H9 (cell line): ENCODE measurements at regions not wholly inside any gene's neighbourhood (a gene's known extent, or its start where the extent isn't known, plus 50 kb on each side); places are given as distances from the start of the nearest gene placed in this dataset.

ENCODE experiments used
- DNase-seq: peaks from one replicate; pipeline ENCODE4 v3.0.0-alpha.2; 2017
- H2AFZ ChIP-seq: one replicate; pipeline ENCODE4 v1.6.1; 2013; ENCODE audit warnings: mild to moderate bottlenecking, low read length, control low read depth, moderate library complexity
- H2AK5ac ChIP-seq: 2 replicates; pipeline ENCODE4 v1.6.1; 2013; ENCODE audit warnings: low read length, control low read depth, mixed read lengths; ENCODE audit not compliant: insufficient read length
- H2BK120ac ChIP-seq: one replicate; pipeline ENCODE4 v1.6.1; 2013; ENCODE audit warnings: low read depth, mild to moderate bottlenecking, low read length, control low read depth, inconsistent platforms; ENCODE audit not compliant: poor library complexity, severe bottlenecking
- H2BK12ac ChIP-seq: 2 replicates; pipeline ENCODE4 v1.6.1; 2013; ENCODE audit warnings: low read length, control low read depth, mixed read lengths, low read depth; ENCODE audit not compliant: insufficient read length
- H2BK15ac ChIP-seq: 2 replicates; pipeline ENCODE4 v1.6.1; 2013; ENCODE audit warnings: low read depth, low read length, control low read depth
- H2BK20ac ChIP-seq: one replicate; pipeline ENCODE4 v1.6.1; 2013; ENCODE audit warnings: low read depth, mild to moderate bottlenecking, low read length, control low read depth, inconsistent platforms; ENCODE audit not compliant: poor library complexity, severe bottlenecking
- H2BK5ac ChIP-seq: 2 replicates; pipeline ENCODE4 v1.6.1; 2013; ENCODE audit warnings: low read length, control low read depth, mixed read lengths; ENCODE audit not compliant: insufficient read length
- H3K14ac ChIP-seq: 2 replicates; pipeline ENCODE4 v1.6.1; 2013; ENCODE audit warnings: low read length, control low read depth; ENCODE audit not compliant: insufficient read depth
- H3K18ac ChIP-seq: 2 replicates; pipeline ENCODE4 v1.6.1; 2013; ENCODE audit warnings: low read depth, mild to moderate bottlenecking, mixed read lengths, low read length, control low read depth; ENCODE audit not compliant: insufficient read length
- H3K23ac ChIP-seq: 2 replicates; pipeline ENCODE4 v1.6.1; 2013; ENCODE audit warnings: low read length, control low read depth, mixed read lengths, low read depth; ENCODE audit not compliant: insufficient read length
- H3K23me2 ChIP-seq: 2 replicates; pipeline ENCODE4 v1.6.1; 2013; ENCODE audit warnings: low read depth, mild to moderate bottlenecking, mixed read lengths, low read length, control low read depth; ENCODE audit not compliant: insufficient read length, poor library complexity, severe bottlenecking
- H3K27ac ChIP-seq: 2 replicates; pipeline ENCODE4 v1.5.1; 2013; ENCODE audit warnings: low read length, control low read depth, mixed read lengths, low read depth; ENCODE audit not compliant: insufficient read length
- H3K27me3 ChIP-seq: 2 replicates; pipeline ENCODE4 v1.6.1; 2013; ENCODE audit warnings: low read length, control low read depth, inconsistent platforms; ENCODE audit not compliant: insufficient read depth
- H3K4ac ChIP-seq: 2 replicates; pipeline ENCODE4 v1.6.1; 2013; ENCODE audit warnings: low read depth, mild to moderate bottlenecking, control low read depth, inconsistent platforms, low read length, moderate library complexity
- H3K4me1 ChIP-seq: 2 replicates; pipeline ENCODE4 v1.6.1; 2013; ENCODE audit warnings: low read length, control low read depth, inconsistent platforms; ENCODE audit not compliant: insufficient read depth
- H3K4me2 ChIP-seq: 2 replicates; pipeline ENCODE4 v1.6.1; 2013; ENCODE audit warnings: low read length, control low read depth, mixed read lengths; ENCODE audit not compliant: insufficient read length, insufficient read depth
- H3K56ac ChIP-seq: 2 replicates; pipeline ENCODE4 v1.6.1; 2013; ENCODE audit warnings: low read depth, mild to moderate bottlenecking, mixed read lengths, low read length, control low read depth; ENCODE audit not compliant: insufficient read length
- H3K79me1 ChIP-seq: 2 replicates; pipeline ENCODE4 v1.6.1; 2013; ENCODE audit warnings: low read depth, mild to moderate bottlenecking, moderate library complexity, low read length, control low read depth, inconsistent platforms; ENCODE audit not compliant: insufficient read depth, poor library complexity, severe bottlenecking
- H3K79me2 ChIP-seq: 2 replicates; pipeline ENCODE4 v1.6.1; 2013; ENCODE audit warnings: low read length, control low read depth, inconsistent platforms; ENCODE audit not compliant: insufficient read depth
- H3K9ac ChIP-seq: 2 replicates; pipeline ENCODE4 v1.6.1; 2013; ENCODE audit warnings: low read length, control low read depth, mixed read lengths; ENCODE audit not compliant: insufficient read length; ENCODE audit errors: extremely low read depth
- H3K9me3 ChIP-seq: one replicate; pipeline ENCODE4 v1.6.1; 2013; ENCODE audit warnings: low read depth, low read length, inconsistent platforms; ENCODE audit not compliant: control insufficient read depth
- H3T11ph ChIP-seq: one replicate; pipeline ENCODE4 v1.6.1; 2013; ENCODE audit warnings: mild to moderate bottlenecking, low read length, control low read depth, inconsistent platforms
- H4K20me1 ChIP-seq: one replicate; pipeline ENCODE4 v1.6.1; 2013; ENCODE audit not compliant: control insufficient read depth, insufficient read length, insufficient read depth
- H4K5ac ChIP-seq: 2 replicates; pipeline ENCODE4 v1.6.1; 2013; ENCODE audit warnings: low read depth, mild to moderate bottlenecking, mixed read lengths, low read length, control low read depth; ENCODE audit not compliant: insufficient read length
- H4K8ac ChIP-seq: replicated peaks from 2 replicates; pipeline ENCODE4 v1.6.1; 2013; ENCODE audit warnings: low read length, control low read depth, mixed read lengths, low read depth; ENCODE audit not compliant: insufficient read length
- H4K91ac ChIP-seq: 2 replicates; pipeline ENCODE4 v1.6.1; 2013; ENCODE audit warnings: low read depth, mild to moderate bottlenecking, moderate library complexity, mixed read lengths, low read length, control low read depth; ENCODE audit not compliant: insufficient read length
- H3K27ac Mint-ChIP-seq, 3 experiments: 2 replicates in 2 of 3; 3 replicates in 1 of 3; pipeline ENCODE4 v1.8.0; 2020 to 2021; ENCODE audit warnings: mixed read lengths in 3 of 3, mild to moderate bottlenecking in 1 of 3, moderate library complexity in 1 of 3
- H3K27me3 Mint-ChIP-seq: 2 replicates; pipeline ENCODE4 v1.8.0; 2021; ENCODE audit warnings: low read depth, mild to moderate bottlenecking, moderate library complexity, mixed read lengths
- H3K36me3 Mint-ChIP-seq, 3 experiments: 2 replicates in 2 of 3; 3 replicates in 1 of 3; pipeline ENCODE4 v1.8.0; 2020 to 2021; ENCODE audit warnings: low read depth in 3 of 3, mixed read lengths in 3 of 3; ENCODE audit not compliant: insufficient read depth in 1 of 3
- H3K4me1 Mint-ChIP-seq, 2 experiments: 2 replicates each; pipeline ENCODE4 v1.8.0; 2020; ENCODE audit warnings: mixed read lengths in 2 of 2
- H3K4me3 Mint-ChIP-seq, 2 experiments: 2 replicates in 1 of 2; 3 replicates in 1 of 2; pipeline ENCODE4 v1.8.0; 2020 to 2021; ENCODE audit warnings: mild to moderate bottlenecking in 2 of 2, mixed read lengths in 2 of 2, moderate library complexity in 1 of 2
- H3K9me3 Mint-ChIP-seq, 2 experiments: 2 replicates in 1 of 2; 3 replicates in 1 of 2; pipeline ENCODE4 v1.8.0; 2020; ENCODE audit warnings: mild to moderate bottlenecking in 2 of 2, mixed read lengths in 2 of 2, moderate library complexity in 1 of 2
- CTCF ChIP-seq: fragments of 200-600 bp; sonication (generic); conservative IDR thresholded peaks from 3 replicates; pipeline ENCODE4 v1.8.0; 2021; ENCODE audit warnings: antibody characterized with exemption, mild to moderate bottlenecking
- WGBS: extraction: QIAGEN DNeasy Blood & Tissue Kit; methylation state at CpG from one replicate; pipeline ENCODE4 v1.1.7; 2013; ENCODE audit warnings: missing lambda C conversion rate, low lambda C conversion rate, mixed read lengths; ENCODE audit not compliant: insufficient read length; ENCODE audit errors: extremely low coverage; 5-methylcytosine and 5-hydroxymethylcytosine counted together

- Histone ChIP-seq H3K23ac (no peak overlapping the region), H3K9ac (no peak overlapping the region), H3K14ac (no peak overlapping the region), H2BK15ac (no peak overlapping the region), H3K56ac (no peak overlapping the region), H2AK5ac (no peak overlapping the region), H4K8ac (no peak overlapping the region), H2BK12ac (no peak overlapping the region), H2BK5ac (no peak overlapping the region), H4K20me1 (no peaks in the 10 kb centered on the region), H3K9me3 (no peaks in the 10 kb centered on the region), H3T11ph (no peak overlapping the region), H3K4me2 (no peak overlapping the region), H3K23me2 (no peaks in the 10 kb centered on the region), H3K4ac (no peak overlapping the region), H2BK120ac (no peak overlapping the region), H3K4me1 (no peaks in the 10 kb centered on the region), H2AFZ (no peak overlapping the region), H3K18ac (no peak overlapping the region), H3K27ac (no peak overlapping the region), H4K91ac (no peak overlapping the region), H3K27me3 (no peaks in the 10 kb centered on the region), H2BK20ac (no peak overlapping the region), H3K79me2 (no peaks in the 10 kb centered on the region), H3K79me1 (no peaks in the 10 kb centered on the region), H4K5ac (no peak overlapping the region)
- Mint-ChIP-seq H3K9me3 (peaks cover 0 to 4% of the 10 kb centered on the region in 2 experiments; a peak in 3 of 5 replicates), H3K27me3 (no peaks in the 10 kb centered on the region), H3K36me3 (peaks cover 0 to 3% (median 0%) of the 10 kb centered on the region in 3 experiments; a peak in 1 of 7 replicates), H3K4me1 (peaks cover 4 to 8% of the 10 kb centered on the region in 2 experiments; a peak in 3 of 4 replicates), H3K27ac (no peak overlapping the region), H3K4me3 (no peak overlapping the region)
- no CpG with 5 or more reads among the region's 2 CpGs for WGBS
- DNase-seq = no peak
- no peak for TF ChIP-seq CTCF
These were observed 337.2 kb upstream of the FANCL start for GRCh38 chr2:58578276-58578675.
